Transverse colon (tissue), 4 donors: ENCODE measurements at regions not wholly inside any gene's neighbourhood (a gene's known extent, or its start where the extent isn't known, plus 50 kb on each side); places are given as distances from the start of the nearest gene placed in this dataset.

ENCODE experiments used
- DNase-seq: peaks from one replicate; pipeline ENCODE4 v3.0.0-alpha.2; 2019
- H3K27ac ChIP-seq, 4 donors: fragments of 200-600 bp; sonication (generic); 2 replicates each; pipeline ENCODE4 v1.5.1; 2016 to 2018; ENCODE audit warnings: inconsistent platforms in 4 of 4
- H3K27me3 ChIP-seq: fragments of 200-600 bp; sonication (generic); 2 replicates; pipeline ENCODE4 v1.5.1; 2017; ENCODE audit warnings: inconsistent platforms
- H3K36me3 ChIP-seq, 4 donors: fragments of 200-600 bp; sonication (generic); 2 replicates each; pipeline ENCODE4 v1.5.1; 2017 to 2019; ENCODE audit warnings: inconsistent platforms in 4 of 4
- H3K4me1 ChIP-seq, 4 donors: fragments of 200-600 bp; sonication (generic); 2 replicates each; pipeline ENCODE4 v1.5.1; 2017 to 2020; ENCODE audit warnings: inconsistent platforms in 4 of 4
- H3K4me3 ChIP-seq, 4 donors: fragments of 200-600 bp; sonication (generic); 1 replicate in 1 of 4; 2 replicates in 3 of 4; pipeline versions ENCODE4 v1.5.1 to v1.6.1; 2017 to 2019; ENCODE audit warnings: inconsistent platforms in 4 of 4
- H3K9me3 ChIP-seq, 2 donors: fragments of 200-600 bp; sonication (generic); 2 replicates each; pipeline ENCODE4 v1.5.1; 2017 to 2019; ENCODE audit warnings: inconsistent platforms in 2 of 2
- CTCF ChIP-seq, 5 experiments: fragments of 200-600 bp in 3 of 5; fragments of 450-650 bp in 2 of 5; sonication (generic) in 3 of 5; IDR thresholded peaks; 1 replicate in 2 of 5; 2 replicates in 3 of 5; pipeline ENCODE4 v1.5.1; 2016 to 2017; ENCODE audit warnings: antibody characterized with exemption in 5 of 5, inconsistent platforms in 3 of 5, mild to moderate bottlenecking in 2 of 5, moderate library complexity in 1 of 5
- EP300 ChIP-seq: sonication (generic); formaldehyde crosslinking; IDR thresholded peaks from one replicate; pipeline ENCODE4 v1.6.1; 2017; ENCODE audit warnings: antibody characterized with exemption, low read depth
- POLR2A ChIP-seq: fragments of 450-650 bp; IDR thresholded peaks from one replicate; pipeline ENCODE4 v1.6.1; 2016; ENCODE audit warnings: antibody characterized with exemption, mild to moderate bottlenecking, moderate library complexity
- POLR2AphosphoS5 ChIP-seq, 3 donors: sonication (generic); formaldehyde crosslinking; IDR thresholded peaks; one replicate each; pipeline ENCODE4 v1.6.1; 2016; ENCODE audit warnings: antibody characterized with exemption in 3 of 3
- WGBS, 2 donors: methylation state at CpG; one replicate each; pipeline ENCODE4 v1.1.5; 2018; ENCODE audit warnings: low coverage in 1 of 2; 5-methylcytosine and 5-hydroxymethylcytosine counted together
- in situ Hi-C, 4 donors: fragments of 200-750 bp; cut with MboI; loops; one replicate each; pipeline versions ENCODE4 v1.15.0 to v1.15.1; 2017; ENCODE audit warnings: low sequenced_read_pairs in 3 of 4, low pct_ligation_motif_present in 1 of 4, low pct_unique_long_range_greater_than_20kb in 1 of 4
- intact Hi-C: fragments of 100-400 bp; cut with DNase I; formaldehyde crosslinking; loops from one replicate; pipeline ENCODE4 v1.15.1; 2023; ENCODE audit warnings: low total_unique reads

- no peaks in the 10 kb centered on the region for H3K36me3 ChIP-seq
- H3K4me3 ChIP-seq: no peak overlapping the region
- no peaks in the 10 kb centered on the region for H3K27me3 ChIP-seq
- intact Hi-C loops (no loop called here), in situ Hi-C loops (no loop called here)
- TF ChIP-seq POLR2A (no peak), EP300 (no peak)
- no peaks in the 10 kb centered on the region for H3K9me3 ChIP-seq
- WGBS, 2 donors: 50% methylated on average over 1 of the region's 1 CpG; no CpG with 5 or more reads in 1 of the 2 donors
- no peak for DNase-seq
- H3K4me1 ChIP-seq: peaks cover 15 to 42% (median 35%) of the 10 kb centered on the region in 4 donors
- no peak overlapping the region for H3K27ac ChIP-seq
Observed at GRCh38 chr6:44045672-44046015, 81.6 kb downstream of the MRPL14 start.

- Histone ChIP-seq H3K36me3 (no peaks in the 10 kb centered on the region), H3K9me3 (no peaks in the 10 kb centered on the region), H3K4me3 (no peak overlapping the region), H3K27ac (no peak overlapping the region), H3K4me1 (peaks cover 14 to 38% (median 30%) of the 10 kb centered on the region in 4 donors), H3K27me3 (no peaks in the 10 kb centered on the region)
- 86 to 100% methylated on average over 2 of the region's 2 CpGs for WGBS, 2 donors
- in situ Hi-C loops: no loop called here
- intact Hi-C loops: no loop called here
- no peak for DNase-seq
- TF ChIP-seq CTCF (IDR thresholded peaks at IDR 0.05) (no peak), EP300 (no peak), POLR2AphosphoS5 (IDR thresholded peaks at IDR 0.05) (no peak), POLR2A (no peak)
Observed at GRCh38 chr6:44044940-44045671, 82.1 kb downstream of the MRPL14 start.

- no peak for TF ChIP-seq POLR2A
- no peak for TF ChIP-seq EP300
- TF ChIP-seq CTCF (IDR thresholded peaks at IDR 0.05): no peak
- no peak for TF ChIP-seq POLR2AphosphoS5 (IDR thresholded peaks at IDR 0.05)
- H3K9me3 ChIP-seq: no peaks in the 10 kb centered on the region
- H3K4me1 ChIP-seq: peaks cover 7 to 28% (median 21%) of the 10 kb centered on the region in 4 donors
- in situ Hi-C loops (no loop called here), intact Hi-C loops (no loop called here)
- H3K27ac ChIP-seq: peak overlapping the region; percentile 15 to 35 (median 21)
- DNase-seq: no peak
- no peaks in the 10 kb centered on the region for H3K27me3 ChIP-seq
- WGBS, 2 donors: 70 to 73% methylated on average over 5 to 6 of the region's 6 CpGs
- no peak overlapping the region for H3K4me3 ChIP-seq
- no peaks in the 10 kb centered on the region for H3K36me3 ChIP-seq
Observed at GRCh38 chr6:44044154-44044539, 83.1 kb downstream of the MRPL14 start.

GRCh38 chr6:44043479-44044153 lies 83.6 kb downstream of the MRPL14 start:
- peaks cover 7 to 23% (median 15%) of the 10 kb centered on the region in 4 donors for H3K4me1 ChIP-seq
- 76% methylated on average over 2 of the region's 2 CpGs; no CpG with 5 or more reads in 1 of the 2 donors for WGBS, 2 donors
- DNase-seq: no peak
- TF ChIP-seq EP300: no peak
- no peak for TF ChIP-seq CTCF (IDR thresholded peaks at IDR 0.05)
- TF ChIP-seq POLR2AphosphoS5 (IDR thresholded peaks at IDR 0.05): no peak
- no peak for TF ChIP-seq POLR2A
- intact Hi-C loops (no loop called here), in situ Hi-C loops (no loop called here)
- H3K27me3 ChIP-seq: no peaks in the 10 kb centered on the region
- peak overlapping the region; percentile 15 to 35 (median 21) for H3K27ac ChIP-seq
- H3K36me3 ChIP-seq: no peaks in the 10 kb centered on the region
- no peaks in the 10 kb centered on the region for H3K9me3 ChIP-seq
- H3K4me3 ChIP-seq: no peak overlapping the region
